B cell (primary cell): ENCODE measurements at regions not wholly inside any gene's neighbourhood (a gene's known extent, or its start where the extent isn't known, plus 50 kb on each side); places are given as distances from the start of the nearest gene placed in this dataset.

Source experiments
- ATAC-seq: fragments of 200-7000 bp; cut with Tn5 transposase; one replicate; pipeline ENCODE4 v1.10.0; 2021; ENCODE audit warnings: low read depth, mild to moderate bottlenecking, moderate number of reproducible peaks, moderate library complexity
- CTCF ChIA-PET: fragments of 350-600 bp; sonication (Branson Sonifier 250); formaldehyde crosslinking; loops from one replicate; lab custom pipeline; 2021; ENCODE audit warnings: antibody characterized with exemption, inconsistent platforms; lab: Charles Lee
- POLR2A ChIA-PET: fragments of 350-600 bp; sonication (Branson Sonifier 250); formaldehyde crosslinking; loops from one replicate; lab custom pipeline; 2021; ENCODE audit warnings: antibody characterized with exemption; lab: Charles Lee
- DNase-seq: peaks from one replicate; pipeline ENCODE4 v3.0.0; 2013
- H2AFZ ChIP-seq: 2 replicates; pipeline ENCODE4 v1.6.1; 2012; ENCODE audit warnings: mild to moderate bottlenecking, low read depth, low read length; ENCODE audit not compliant: insufficient read depth, poor library complexity, severe bottlenecking
- H3K27ac ChIP-seq, 2 donors: 1 replicate in 1 of 2; 2 replicates in 1 of 2; pipeline ENCODE4 v1.5.1; 2012 to 2013; ENCODE audit warnings: low read length in 2 of 2, mild to moderate bottlenecking in 2 of 2, moderate library complexity in 1 of 2
- H3K27me3 ChIP-seq, 4 experiments: fragments of 200-600 bp in 1 of 4; sonication (generic) in 1 of 4; replicated peaks in 1 of 4; 1 replicate in 2 of 4; 2 replicates in 2 of 4; pipeline versions ENCODE4 v1.6.1 to v1.7.0; 2013 to 2016; ENCODE audit warnings: low read length in 3 of 4, mild to moderate bottlenecking in 2 of 4, mixed read lengths in 1 of 4, moderate library complexity in 1 of 4; ENCODE audit not compliant: insufficient read depth in 4 of 4, control insufficient read depth in 3 of 4; ENCODE audit errors: control extremely low read depth in 1 of 4
- H3K36me3 ChIP-seq, 2 experiments: replicated peaks in 1 of 2; 1 replicate in 1 of 2; 2 replicates in 1 of 2; pipeline versions ENCODE4 v1.6.1 to v1.7.1; 2013; ENCODE audit warnings: low read length in 1 of 2; ENCODE audit not compliant: insufficient read depth in 2 of 2, control insufficient read depth in 1 of 2; ENCODE audit errors: control extremely low read depth in 1 of 2, extremely low read depth in 1 of 2
- H3K4me1 ChIP-seq, 2 donors: fragments of 200-600 bp in 1 of 2; sonication (generic) in 1 of 2; 1 replicate in 1 of 2; 2 replicates in 1 of 2; pipeline versions ENCODE4 v1.5.1 to v1.6.1; 2013 to 2017; ENCODE audit warnings: low read length in 2 of 2; ENCODE audit not compliant: control insufficient read depth in 2 of 2, insufficient read depth in 2 of 2
- H3K4me2 ChIP-seq: replicated peaks from 2 replicates; pipeline ENCODE3; 2012; ENCODE audit warnings: mild to moderate bottlenecking, low read depth, low read length; ENCODE audit not compliant: poor library complexity, severe bottlenecking
- H3K4me3 ChIP-seq, 5 experiments: fragments of 200-600 bp in 1 of 5; sonication (generic) in 1 of 5; 1 replicate in 3 of 5; 2 replicates in 2 of 5; pipeline versions ENCODE4 v1.5.1 to v1.7.0; 2011 to 2016; ENCODE audit warnings: low read length in 4 of 5, mild to moderate bottlenecking in 4 of 5, low read depth in 2 of 5, control low read depth in 1 of 5, moderate library complexity in 1 of 5; ENCODE audit not compliant: insufficient read depth in 1 of 5; ENCODE audit errors: control extremely low read depth in 1 of 5, extremely low read depth in 1 of 5
- H3K79me2 ChIP-seq: fragments of 200-600 bp; sonication (generic); one replicate; pipeline ENCODE4 v1.6.0; 2016; ENCODE audit warnings: low read length; ENCODE audit not compliant: control insufficient read depth, insufficient read depth
- H3K9ac ChIP-seq: fragments of 200-600 bp; sonication (generic); 2 replicates; pipeline ENCODE4 v1.6.1; 2017; ENCODE audit warnings: mild to moderate bottlenecking, low read length, moderate library complexity
- H3K9me3 ChIP-seq, 3 donors: one replicate each; pipeline versions ENCODE4 v1.6.1 to v1.7.1; 2013; ENCODE audit warnings: low read length in 2 of 3; ENCODE audit not compliant: control insufficient read depth in 2 of 3, insufficient read depth in 1 of 3; ENCODE audit errors: control extremely low read depth in 1 of 3
- H4K20me1 ChIP-seq: 2 replicates; pipeline ENCODE4 v1.6.0; 2012; ENCODE audit warnings: mild to moderate bottlenecking, low read length; ENCODE audit not compliant: insufficient read depth, control insufficient read depth, poor library complexity, severe bottlenecking
- H3K27ac Mint-ChIP-seq: one replicate; pipeline ENCODE4 v1.8.0; 2021; ENCODE audit warnings: mixed read lengths
- H3K27me3 Mint-ChIP-seq: one replicate; pipeline ENCODE4 v1.8.0; 2021; ENCODE audit warnings: mixed read lengths
- H3K4me1 Mint-ChIP-seq: one replicate; pipeline ENCODE4 v1.8.0; 2021; ENCODE audit warnings: mixed read lengths
- H3K4me3 Mint-ChIP-seq: one replicate; pipeline ENCODE4 v1.8.0; 2021; ENCODE audit warnings: mixed read lengths
- H3K9me3 Mint-ChIP-seq: one replicate; pipeline ENCODE4 v1.8.0; 2022; ENCODE audit warnings: mixed read lengths; ENCODE audit not compliant: insufficient read depth
- EZH2 ChIP-seq: IDR thresholded peaks from 2 replicates; pipeline ENCODE4 v1.6.1; 2012; ENCODE audit warnings: borderline replicate concordance, low read depth, mild to moderate bottlenecking, moderate library complexity, low read length; ENCODE audit not compliant: insufficient read depth, poor library complexity, severe bottlenecking
- WGBS: methylation state at CpG from one replicate; pipeline ENCODE4 v1.1.5; 2013; ENCODE audit warnings: missing lambda C conversion rate; ENCODE audit not compliant: insufficient coverage; 5-methylcytosine and 5-hydroxymethylcytosine counted together
- intact Hi-C: fragments of 100-400 bp; cut with micrococcal nuclease; formaldehyde crosslinking; loops from one replicate; pipeline ENCODE4 v1.10.0; 2022
- TF ChIP-seq, protein P1 (sequence below): fragments of 200-600 bp; IDR thresholded peaks from one replicate; pipeline ENCODE4 v1.8.0; 2022; ENCODE audit warnings: antibody characterized with exemption, mild to moderate bottlenecking

DNA sequence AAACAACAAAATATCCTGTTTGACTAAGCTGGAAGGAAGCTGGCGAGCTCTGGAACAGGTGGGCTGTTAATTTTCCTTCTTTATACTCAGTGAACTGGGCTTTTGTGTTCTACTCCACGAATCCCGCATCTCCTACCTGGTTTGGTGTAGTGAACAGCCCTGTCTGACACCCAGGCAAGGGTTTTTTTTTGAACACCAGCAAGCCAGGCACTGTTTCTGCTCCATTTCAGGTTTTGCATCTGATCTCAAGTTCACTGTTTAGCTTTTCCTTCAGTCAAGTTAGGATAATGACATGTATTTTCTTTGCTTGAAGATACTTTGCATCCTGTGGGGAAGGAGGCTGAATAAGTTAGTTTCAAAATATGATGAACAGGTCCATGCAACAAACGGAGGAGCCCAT lies 204.5 kb downstream of the SEMA6A start:
- ATAC-seq (no peak), DNase-seq (no peak)
- no peak overlapping the region for H3K9ac ChIP-seq
- H3K4me3 ChIP-seq, result no peak overlapping the region
- H3K4me1 ChIP-seq, result no peaks in the 10 kb centered on the region
- H3K4me2 ChIP-seq, result no peak overlapping the region
- no peaks in the 10 kb centered on the region for H3K36me3 ChIP-seq
- H2AFZ ChIP-seq, result no peak overlapping the region
- no peaks in the 10 kb centered on the region for H3K4me1 Mint-ChIP-seq
- intact Hi-C loops, result no loop called here
- H3K27ac Mint-ChIP-seq, result no peak overlapping the region
- ChIA-PET CTCF (no interaction called here), POLR2A (no interaction called here)
- no peaks in the 10 kb centered on the region for H3K27me3 ChIP-seq
- no peak overlapping the region for H3K4me3 Mint-ChIP-seq
- H3K27ac ChIP-seq, result no peak overlapping the region
- no peaks in the 10 kb centered on the region for H3K9me3 Mint-ChIP-seq
- TF ChIP-seq, protein P1, sequence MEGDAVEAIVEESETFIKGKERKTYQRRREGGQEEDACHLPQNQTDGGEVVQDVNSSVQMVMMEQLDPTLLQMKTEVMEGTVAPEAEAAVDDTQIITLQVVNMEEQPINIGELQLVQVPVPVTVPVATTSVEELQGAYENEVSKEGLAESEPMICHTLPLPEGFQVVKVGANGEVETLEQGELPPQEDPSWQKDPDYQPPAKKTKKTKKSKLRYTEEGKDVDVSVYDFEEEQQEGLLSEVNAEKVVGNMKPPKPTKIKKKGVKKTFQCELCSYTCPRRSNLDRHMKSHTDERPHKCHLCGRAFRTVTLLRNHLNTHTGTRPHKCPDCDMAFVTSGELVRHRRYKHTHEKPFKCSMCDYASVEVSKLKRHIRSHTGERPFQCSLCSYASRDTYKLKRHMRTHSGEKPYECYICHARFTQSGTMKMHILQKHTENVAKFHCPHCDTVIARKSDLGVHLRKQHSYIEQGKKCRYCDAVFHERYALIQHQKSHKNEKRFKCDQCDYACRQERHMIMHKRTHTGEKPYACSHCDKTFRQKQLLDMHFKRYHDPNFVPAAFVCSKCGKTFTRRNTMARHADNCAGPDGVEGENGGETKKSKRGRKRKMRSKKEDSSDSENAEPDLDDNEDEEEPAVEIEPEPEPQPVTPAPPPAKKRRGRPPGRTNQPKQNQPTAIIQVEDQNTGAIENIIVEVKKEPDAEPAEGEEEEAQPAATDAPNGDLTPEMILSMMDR, result no peak
- no peak for TF ChIP-seq EZH2
- WGBS, result 100% methylated on average over 3 of the region's 4 CpGs
- H3K9me3 ChIP-seq, result no peaks in the 10 kb centered on the region
- no peaks in the 10 kb centered on the region for H3K79me2 ChIP-seq
- no peaks in the 10 kb centered on the region for H3K27me3 Mint-ChIP-seq
- H4K20me1 ChIP-seq, result no peaks in the 10 kb centered on the region

DNA sequence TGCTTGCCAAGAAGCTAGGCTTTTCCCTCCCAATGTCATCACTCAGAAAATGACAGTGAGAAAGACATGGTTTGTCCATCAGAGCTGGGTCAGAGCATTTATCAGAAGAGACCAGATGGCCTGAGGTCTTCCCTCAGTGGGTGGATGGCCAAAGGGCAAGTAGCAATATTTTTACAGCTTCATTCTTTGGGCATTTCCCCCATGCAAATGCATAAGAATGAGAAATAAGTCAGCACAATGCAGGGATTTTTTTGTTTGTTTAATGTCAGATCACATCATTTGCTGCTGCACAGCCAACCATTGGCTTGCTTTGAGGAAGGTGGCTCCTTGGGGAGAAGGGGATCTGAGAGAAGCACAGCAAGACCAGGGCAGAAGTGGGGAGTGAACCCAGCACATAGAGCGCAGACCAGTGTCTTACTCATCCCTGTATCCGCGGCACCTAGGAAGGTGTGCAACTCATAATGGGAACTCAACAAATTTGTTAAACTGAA lies 209.6 kb downstream of the SEMA6A start:
- Histone ChIP-seq H3K36me3 (peaks cover 0 to 6% of the 10 kb centered on the region in 2 experiments), H3K4me3 (no peak overlapping the region), H4K20me1 (no peaks in the 10 kb centered on the region), H3K9me3 (peaks cover 0 to 6% (median 0%) of the 10 kb centered on the region in 3 donors), H3K27ac (no peak overlapping the region), H3K27me3 (no peaks in the 10 kb centered on the region), H3K9ac (no peak overlapping the region), H3K4me2 (no peak overlapping the region), H2AFZ (no peak overlapping the region), H3K4me1 (peaks cover under 1 to 2% of the 10 kb centered on the region in 2 donors), H3K79me2 (no peaks in the 10 kb centered on the region)
- no peak overlapping the region for H3K4me3 Mint-ChIP-seq
- no peaks in the 10 kb centered on the region for H3K27me3 Mint-ChIP-seq
- no peak for TF ChIP-seq EZH2
- TF ChIP-seq, protein P1, result no peak
- H3K4me1 Mint-ChIP-seq, result peaks cover 3% of the 10 kb centered on the region
- 72% methylated on average over 3 of the region's 3 CpGs for WGBS
- DNase-seq, result no peak
- ChIA-PET CTCF (no interaction called here), POLR2A (no interaction called here)
- ATAC-seq, result no peak
- intact Hi-C loops, result no loop called here
- no peak overlapping the region for H3K27ac Mint-ChIP-seq
- H3K9me3 Mint-ChIP-seq, result no peaks in the 10 kb centered on the region
